ENCODE measurements at regions not wholly inside any gene's neighbourhood (a gene's known extent, or its start where the extent isn't known, plus 50 kb on each side); places are given as distances from the start of the nearest gene placed in this dataset.

GRCh38 chr7:47196737-47197136, 385.2 kb downstream of the TNS3 start:
- Mint-ChIP-seq H3K4me1 (no peaks in the 10 kb centered on the region), H3K9me3 (peaks cover 8% of the 10 kb centered on the region)
- no peak for ATAC-seq

GRCh38 chr7:47196106-47196645, 385.7 kb downstream of the TNS3 start:
- no peak overlapping the region for H3K4me3 Mint-ChIP-seq
- H3K9me3 Mint-ChIP-seq = peaks cover 6% of the 10 kb centered on the region
- H3K36me3 Mint-ChIP-seq = no peaks in the 10 kb centered on the region
- H3K4me1 Mint-ChIP-seq = no peaks in the 10 kb centered on the region
- no peak overlapping the region for H3K27ac Mint-ChIP-seq
- DNase-seq (ENCODE audit: low spot score in 2 of 2) = no peak
- no peak for ATAC-seq

More at GRCh38 chr7:47196737-47197136, 385.2 kb downstream of the TNS3 start:
- H3K4me3 Mint-ChIP-seq = no peak overlapping the region
- H3K36me3 Mint-ChIP-seq = no peaks in the 10 kb centered on the region
- no peak overlapping the region for H3K27ac Mint-ChIP-seq
- no peak for DNase-seq (ENCODE audit: low spot score in 2 of 2)

- Mint-ChIP-seq H3K36me3 (no peaks in the 10 kb centered on the region), H3K4me1 (no peaks in the 10 kb centered on the region), H3K9me3 (peaks cover 3% of the 10 kb centered on the region), H3K4me3 (no peak overlapping the region), H3K27ac (no peak overlapping the region)
- ATAC-seq (no peak), DNase-seq (ENCODE audit: low spot score in 2 of 2) (no peak)
Measured at GRCh38 chr7:47195641-47196040, 386.3 kb downstream of the TNS3 start.

- DNase-seq (ENCODE audit: low spot score in 2 of 2) (no peak), ATAC-seq (no peak)
- no peak overlapping the region for H3K27ac Mint-ChIP-seq
- no peak overlapping the region for H3K4me3 Mint-ChIP-seq
- peaks cover 5% of the 10 kb centered on the region for H3K9me3 Mint-ChIP-seq
- H3K36me3 Mint-ChIP-seq = no peaks in the 10 kb centered on the region
- no peaks in the 10 kb centered on the region for H3K4me1 Mint-ChIP-seq
Measured at GRCh38 chr7:47194516-47195057, 387.3 kb downstream of the TNS3 start.

- no peak for ATAC-seq
- H3K9me3 Mint-ChIP-seq = peaks cover 5% of the 10 kb centered on the region
Measured at GRCh38 chr7:47192978-47193377, 388.9 kb downstream of the TNS3 start.

GRCh38 chr7:47191876-47192291, 390.0 kb downstream of the TNS3 start:
- H3K9me3 Mint-ChIP-seq = peaks cover 6% of the 10 kb centered on the region
- H3K4me3 Mint-ChIP-seq = no peak overlapping the region
- no peaks in the 10 kb centered on the region for H3K4me1 Mint-ChIP-seq
- ATAC-seq (no peak), DNase-seq (ENCODE audit: low spot score in 2 of 2) (no peak)
- H3K27ac Mint-ChIP-seq = no peak overlapping the region
- no peaks in the 10 kb centered on the region for H3K36me3 Mint-ChIP-seq

More at GRCh38 chr7:47192978-47193377, 388.9 kb downstream of the TNS3 start:
- H3K27ac Mint-ChIP-seq = no peak overlapping the region
- H3K36me3 Mint-ChIP-seq = no peaks in the 10 kb centered on the region
- H3K4me3 Mint-ChIP-seq = no peak overlapping the region
- H3K4me1 Mint-ChIP-seq = no peaks in the 10 kb centered on the region
- DNase-seq (ENCODE audit: low spot score in 2 of 2) = no peak

- Mint-ChIP-seq H3K36me3 (no peaks in the 10 kb centered on the region), H3K4me1 (no peaks in the 10 kb centered on the region), H3K4me3 (no peak overlapping the region), H3K9me3 (peaks cover 8% of the 10 kb centered on the region), H3K27ac (no peak overlapping the region)
- ATAC-seq = no peak
- no peak for DNase-seq (ENCODE audit: low spot score in 2 of 2)
Measured at GRCh38 chr7:47191316-47191715, 390.6 kb downstream of the TNS3 start.

- ATAC-seq (no peak), DNase-seq (ENCODE audit: low spot score in 2 of 2) (no peak)
- no peak overlapping the region for H3K27ac Mint-ChIP-seq
- H3K4me1 Mint-ChIP-seq = no peaks in the 10 kb centered on the region
- H3K36me3 Mint-ChIP-seq = no peaks in the 10 kb centered on the region
- H3K9me3 Mint-ChIP-seq = peaks cover 8% of the 10 kb centered on the region
- no peak overlapping the region for H3K4me3 Mint-ChIP-seq
Measured at GRCh38 chr7:47190462-47190861, 391.4 kb downstream of the TNS3 start.

- Mint-ChIP-seq H3K36me3 (no peaks in the 10 kb centered on the region), H3K4me1 (no peaks in the 10 kb centered on the region), H3K4me3 (no peak overlapping the region), H3K9me3 (peaks cover 6% of the 10 kb centered on the region), H3K27ac (no peak overlapping the region)
- ATAC-seq (no peak), DNase-seq (ENCODE audit: low spot score in 2 of 2) (no peak)
Measured at GRCh38 chr7:47188653-47189315, 393.1 kb downstream of the TNS3 start.

- H3K36me3 Mint-ChIP-seq = no peaks in the 10 kb centered on the region
- ATAC-seq = no peak
- no peaks in the 10 kb centered on the region for H3K4me1 Mint-ChIP-seq
- H3K9me3 Mint-ChIP-seq = peaks cover 6% of the 10 kb centered on the region
- no peak overlapping the region for H3K4me3 Mint-ChIP-seq
- no peak for DNase-seq (ENCODE audit: low spot score in 2 of 2)
- H3K27ac Mint-ChIP-seq = no peak overlapping the region
Measured at GRCh38 chr7:47188136-47188535, 393.8 kb downstream of the TNS3 start.

GRCh38 chr7:47186316-47186715, 395.6 kb downstream of the TNS3 start:
- ATAC-seq = no peak
- H3K36me3 Mint-ChIP-seq = no peaks in the 10 kb centered on the region
- DNase-seq (ENCODE audit: low spot score in 2 of 2) = no peak
- no peak overlapping the region for H3K27ac Mint-ChIP-seq
- no peak overlapping the region for H3K4me3 Mint-ChIP-seq
- peaks cover 6% of the 10 kb centered on the region for H3K9me3 Mint-ChIP-seq
- no peaks in the 10 kb centered on the region for H3K4me1 Mint-ChIP-seq

GRCh38 chr7:47185839-47186238, 396.1 kb downstream of the TNS3 start:
- no peak overlapping the region for H3K4me3 Mint-ChIP-seq
- no peak overlapping the region for H3K27ac Mint-ChIP-seq
- ATAC-seq = no peak
- H3K4me1 Mint-ChIP-seq = no peaks in the 10 kb centered on the region
- peaks cover 6% of the 10 kb centered on the region for H3K9me3 Mint-ChIP-seq
- H3K36me3 Mint-ChIP-seq = no peaks in the 10 kb centered on the region
- no peak for DNase-seq (ENCODE audit: low spot score in 2 of 2)

- Mint-ChIP-seq H3K27ac (no peak overlapping the region), H3K9me3 (peaks cover 4% of the 10 kb centered on the region), H3K36me3 (no peaks in the 10 kb centered on the region), H3K4me3 (no peak overlapping the region), H3K4me1 (no peaks in the 10 kb centered on the region)
- ATAC-seq (no peak), DNase-seq (ENCODE audit: low spot score in 2 of 2) (no peak)
Measured at GRCh38 chr7:47185170-47185569, 396.7 kb downstream of the TNS3 start.

- ATAC-seq (no peak), DNase-seq (ENCODE audit: low spot score in 2 of 2) (no peak)
- Mint-ChIP-seq H3K4me3 (no peak overlapping the region), H3K4me1 (no peaks in the 10 kb centered on the region), H3K27ac (no peak overlapping the region), H3K9me3 (peaks cover 4% of the 10 kb centered on the region), H3K36me3 (no peaks in the 10 kb centered on the region)
Measured at GRCh38 chr7:47183862-47184590, 397.9 kb downstream of the TNS3 start.

- Mint-ChIP-seq H3K4me1 (no peaks in the 10 kb centered on the region), H3K9me3 (peaks cover 1% of the 10 kb centered on the region), H3K36me3 (no peaks in the 10 kb centered on the region), H3K4me3 (no peak overlapping the region), H3K27ac (no peak overlapping the region)
- no peak for ATAC-seq
- no peak for DNase-seq (ENCODE audit: low spot score in 2 of 2)
Measured at GRCh38 chr7:47181746-47182361, 400.1 kb downstream of the TNS3 start.
